AG10803 (cell line): ENCODE measurements at regions not wholly inside any gene's neighbourhood (a gene's known extent, or its start where the extent isn't known, plus 50 kb on each side); places are given as distances from the start of the nearest gene placed in this dataset.

Experiments
- DNase-seq: peaks from one replicate; pipeline ENCODE4 v3.0.0; 2010; ENCODE audit warnings: low read depth
- H3K4me3 ChIP-seq: 2 replicates; pipeline ENCODE4 v1.5.1; 2011; ENCODE audit warnings: mild to moderate bottlenecking, low read length, control low read depth
- TF ChIP-seq, protein P1 (sequence below): conservative IDR thresholded peaks from 2 replicates; pipeline ENCODE4 v1.5.1; 2011; ENCODE audit warnings: mild to moderate bottlenecking, low read length, control low read depth, inconsistent platforms

DNA sequence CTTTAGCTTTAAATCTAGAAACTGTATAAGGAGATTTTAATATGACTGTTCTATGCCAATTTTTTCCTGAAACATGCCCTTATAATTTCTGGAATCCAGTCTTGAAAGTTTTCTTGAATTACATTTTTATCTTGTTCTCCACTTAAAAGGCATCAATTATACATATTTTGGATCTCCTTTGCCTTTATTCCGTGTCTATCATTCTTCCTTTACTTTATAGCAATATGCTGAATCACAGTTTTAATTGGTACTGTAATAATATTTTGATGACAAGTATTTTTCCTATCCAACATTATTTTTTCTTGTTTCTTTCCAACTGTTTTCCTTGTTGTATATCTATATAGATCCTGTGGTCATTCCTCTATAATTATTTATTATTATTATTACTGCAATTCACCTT is 361.2 kb downstream of the PIK3R1 start:
- no peak overlapping the region for H3K4me3 ChIP-seq
- DNase-seq, result no peak
- TF ChIP-seq, protein P1, sequence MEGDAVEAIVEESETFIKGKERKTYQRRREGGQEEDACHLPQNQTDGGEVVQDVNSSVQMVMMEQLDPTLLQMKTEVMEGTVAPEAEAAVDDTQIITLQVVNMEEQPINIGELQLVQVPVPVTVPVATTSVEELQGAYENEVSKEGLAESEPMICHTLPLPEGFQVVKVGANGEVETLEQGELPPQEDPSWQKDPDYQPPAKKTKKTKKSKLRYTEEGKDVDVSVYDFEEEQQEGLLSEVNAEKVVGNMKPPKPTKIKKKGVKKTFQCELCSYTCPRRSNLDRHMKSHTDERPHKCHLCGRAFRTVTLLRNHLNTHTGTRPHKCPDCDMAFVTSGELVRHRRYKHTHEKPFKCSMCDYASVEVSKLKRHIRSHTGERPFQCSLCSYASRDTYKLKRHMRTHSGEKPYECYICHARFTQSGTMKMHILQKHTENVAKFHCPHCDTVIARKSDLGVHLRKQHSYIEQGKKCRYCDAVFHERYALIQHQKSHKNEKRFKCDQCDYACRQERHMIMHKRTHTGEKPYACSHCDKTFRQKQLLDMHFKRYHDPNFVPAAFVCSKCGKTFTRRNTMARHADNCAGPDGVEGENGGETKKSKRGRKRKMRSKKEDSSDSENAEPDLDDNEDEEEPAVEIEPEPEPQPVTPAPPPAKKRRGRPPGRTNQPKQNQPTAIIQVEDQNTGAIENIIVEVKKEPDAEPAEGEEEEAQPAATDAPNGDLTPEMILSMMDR, result no peak

DNA sequence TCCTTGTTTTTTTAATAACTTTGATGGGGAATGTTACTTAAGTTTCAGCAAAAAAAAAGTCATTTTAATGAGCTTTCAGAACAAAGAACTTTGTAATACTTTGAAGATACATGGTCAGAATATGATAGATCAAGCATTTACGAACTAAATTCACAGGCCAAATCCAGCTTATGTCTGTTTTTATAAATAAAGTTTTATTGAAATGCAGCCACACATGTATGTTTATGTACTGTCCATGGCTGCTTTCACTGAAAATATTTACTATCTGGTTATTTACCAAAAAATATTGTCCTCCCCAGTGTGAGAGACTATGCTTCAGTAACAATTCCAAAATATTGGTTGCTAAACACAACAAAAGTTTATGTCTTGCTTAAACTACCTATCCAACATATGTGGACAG is 366.7 kb downstream of the PIK3R1 start:
- no peak for DNase-seq
- H3K4me3 ChIP-seq, result no peak overlapping the region
- TF ChIP-seq, protein P1, result no peak

DNA sequence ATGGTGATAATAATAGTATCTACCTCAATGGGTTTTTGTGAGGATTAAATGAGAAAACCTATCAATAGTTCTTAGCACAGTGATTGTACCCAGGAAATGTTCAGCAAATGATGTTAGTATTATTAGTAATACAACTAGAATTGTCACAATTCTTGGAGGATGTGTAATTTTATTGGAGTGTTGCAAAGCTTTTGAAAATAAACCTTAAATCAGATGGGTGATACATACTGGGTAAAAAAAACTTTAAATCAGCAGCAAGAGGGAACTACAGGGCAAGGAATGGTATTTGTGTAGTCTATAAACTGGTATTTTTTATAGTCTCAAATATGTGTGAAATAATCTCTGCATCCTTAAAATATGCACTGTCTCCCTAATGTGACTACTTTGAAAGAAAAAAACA is 371.6 kb downstream of the PIK3R1 start:
- TF ChIP-seq, protein P1, result no peak

DNA sequence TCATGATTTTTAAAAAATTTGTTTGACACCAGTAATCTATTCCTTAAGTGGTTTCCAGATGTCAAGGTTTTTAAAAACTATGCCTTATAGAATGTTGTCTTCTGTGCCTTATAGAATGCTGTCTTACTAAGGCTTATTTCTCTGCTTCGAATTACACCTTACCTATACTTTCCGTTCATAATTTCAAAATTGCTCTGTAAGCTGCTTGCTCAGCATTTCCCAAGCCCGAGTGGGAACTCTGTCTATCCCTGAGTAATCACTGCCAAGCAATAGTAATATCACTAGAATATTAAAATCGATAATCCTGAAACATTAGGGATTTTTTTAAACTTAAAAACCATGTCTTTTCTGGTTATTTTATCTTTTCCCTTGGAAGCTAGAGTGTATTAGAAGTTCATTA is 376.3 kb downstream of the PIK3R1 start:
- TF ChIP-seq, protein P1, result no peak

More for the DNA sequence above, 371.6 kb downstream of the PIK3R1 start:
- DNase-seq, result peak; percentile 45
- no peak overlapping the region for H3K4me3 ChIP-seq

GRCh38 chr5:68592351-68592750 is 376.8 kb downstream of the PIK3R1 start:
- H3K4me3 ChIP-seq, result no peak overlapping the region
- TF ChIP-seq, protein P1, result no peak
- DNase-seq, result no peak

More for the DNA sequence above, 376.3 kb downstream of the PIK3R1 start:
- DNase-seq, result no peak
- no peak overlapping the region for H3K4me3 ChIP-seq

- H3K4me3 ChIP-seq, result no peak overlapping the region
- TF ChIP-seq, protein P1, result no peak
- DNase-seq, result no peak
Measured at GRCh38 chr5:68593211-68593671, 377.7 kb downstream of the PIK3R1 start.

GRCh38 chr5:68612972-68613371 is 397.4 kb downstream of the PIK3R1 start:
- TF ChIP-seq, protein P1, result no peak

More at GRCh38 chr5:68612972-68613371, 397.4 kb downstream of the PIK3R1 start:
- peak; percentile 34 for DNase-seq
- no peak overlapping the region for H3K4me3 ChIP-seq
